CMK (cell line): ENCODE measurements at regions not wholly inside any gene's neighbourhood (a gene's known extent, or its start where the extent isn't known, plus 50 kb on each side); places are given as distances from the start of the nearest gene placed in this dataset.
"Not testable (repeated sequence)": the region's sequence is repeated elsewhere in the genome, so short reads cannot be mapped to it uniquely, and the experiment has no call there.

Experiments used
- DNase-seq: peaks from one replicate; pipeline ENCODE4 v3.0.0-alpha.2; 2010; ENCODE audit warnings: low read depth

DNA sequence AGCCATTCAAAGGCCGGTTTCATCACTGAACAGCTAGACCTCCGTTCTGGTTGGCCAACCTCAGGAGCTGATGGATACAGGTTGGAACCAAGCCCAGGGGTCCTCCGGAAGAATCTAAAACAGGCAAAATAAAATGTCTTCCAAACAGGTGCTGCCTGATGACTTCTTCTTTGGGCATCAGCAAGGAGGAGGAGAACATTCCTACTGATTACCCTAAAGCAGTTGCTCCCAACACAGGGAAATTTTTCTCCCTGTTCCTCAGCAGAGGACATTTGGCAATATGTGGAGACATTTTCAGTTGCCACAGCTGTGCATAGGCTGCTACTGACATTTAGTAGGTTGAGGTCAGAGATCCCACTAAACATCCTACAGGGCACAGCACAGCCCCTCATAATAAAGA is 319.3 kb upstream of the PPARGC1A start:
- DNase-seq, result no peak

DNA sequence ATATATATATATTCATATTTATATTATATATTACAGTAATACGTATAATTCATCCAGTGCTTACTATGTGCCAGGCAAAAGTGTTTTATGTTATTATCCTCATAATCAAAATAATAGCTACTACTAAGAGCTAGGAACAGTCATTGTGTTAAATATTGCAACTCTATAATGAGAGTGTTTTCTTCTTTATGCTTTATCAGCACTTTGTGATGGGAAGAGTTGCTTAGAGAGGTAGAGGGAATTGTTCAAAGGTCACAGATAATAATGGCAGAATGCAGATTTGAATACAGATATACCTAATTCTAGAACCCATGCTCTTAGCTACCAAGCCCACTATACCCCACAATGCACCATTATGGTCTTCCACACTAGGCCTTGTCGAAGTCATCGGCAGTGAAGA is 318.8 kb upstream of the PPARGC1A start:
- no peak for DNase-seq

DNA sequence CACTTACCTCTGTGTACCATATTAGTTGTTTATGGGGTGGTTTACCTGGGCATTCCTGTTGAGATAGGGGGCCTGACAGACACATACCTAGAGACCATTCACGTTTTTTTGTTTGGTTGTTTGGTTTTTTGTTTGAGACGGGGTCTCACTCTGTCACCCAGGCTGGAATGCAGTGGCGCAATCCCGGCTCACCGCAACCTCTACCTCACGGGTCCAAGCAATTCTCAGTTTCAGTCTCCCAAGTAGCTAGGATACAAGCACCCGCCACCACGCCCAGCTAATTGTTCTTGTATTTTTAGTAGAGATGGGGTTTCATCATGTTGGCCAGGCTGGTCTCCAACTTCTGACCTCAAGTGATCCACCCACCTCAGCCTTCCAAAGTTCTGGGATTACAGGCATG is 314.9 kb upstream of the PPARGC1A start:
- not testable (repeated sequence) for DNase-seq

GRCh38 chr4:24203926-24204325 is 314.1 kb upstream of the PPARGC1A start:
- no peak for DNase-seq

DNA sequence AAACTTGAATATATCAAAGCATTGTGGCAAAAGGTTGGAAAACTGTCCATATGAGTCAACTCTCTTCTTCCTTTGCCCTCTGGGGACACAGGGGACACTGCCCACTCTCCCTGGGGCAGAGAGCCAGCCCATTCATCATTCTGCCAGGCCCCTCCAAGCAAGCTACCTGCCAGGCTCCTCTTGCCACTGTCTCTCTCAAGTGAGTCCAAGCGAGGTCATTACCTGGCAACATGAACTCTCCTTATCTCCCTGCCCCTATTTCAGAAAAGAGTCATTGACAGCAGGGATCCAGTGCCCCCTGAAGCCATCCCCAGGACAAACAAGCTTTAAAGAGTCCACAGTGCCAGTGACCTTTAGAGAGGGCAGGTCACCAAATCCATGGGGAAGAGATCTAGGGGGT is 312.7 kb upstream of the PPARGC1A start:
- DNase-seq, result no peak

DNA sequence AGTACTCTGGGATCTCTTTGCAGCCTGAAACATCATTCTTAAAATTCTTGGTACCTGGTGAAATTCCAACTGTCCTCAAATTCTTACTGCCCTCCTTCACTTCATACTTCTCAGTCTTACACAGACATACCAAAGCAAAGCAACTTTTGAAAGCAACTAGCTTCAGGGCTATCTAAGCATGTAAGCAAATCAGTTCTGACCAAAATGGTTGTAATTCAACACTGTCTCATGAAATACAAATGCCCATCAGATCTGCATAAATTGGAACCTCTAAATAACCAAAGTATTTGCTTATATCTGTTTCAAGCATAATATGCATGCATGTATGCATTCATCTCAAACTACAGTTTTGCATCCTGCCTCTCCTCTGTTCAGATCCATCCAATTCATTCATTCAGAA is 308.1 kb upstream of the PPARGC1A start:
- DNase-seq, result no peak

DNA sequence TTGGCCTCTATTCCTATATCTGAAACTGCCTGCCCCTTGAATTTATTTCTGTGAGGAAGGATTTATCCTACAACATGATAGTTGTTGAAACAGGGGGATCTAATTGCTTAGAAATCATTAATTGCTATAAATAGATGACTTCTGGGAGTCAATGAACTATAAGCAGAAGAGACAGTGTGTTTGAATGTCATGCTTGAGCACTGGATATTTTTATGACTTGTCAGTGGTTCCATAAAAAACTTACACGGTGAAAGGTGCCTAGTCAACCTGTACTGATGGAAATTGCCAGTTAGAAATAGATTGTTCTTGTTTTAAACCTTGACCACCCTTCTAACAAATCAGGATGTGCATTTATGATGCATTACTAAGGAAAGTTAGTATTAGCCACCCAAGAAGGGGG is 306.9 kb upstream of the PPARGC1A start:
- no peak for DNase-seq

GRCh38 chr4:24195991-24196736 is 306.3 kb upstream of the PPARGC1A start:
- no peak for DNase-seq

DNA sequence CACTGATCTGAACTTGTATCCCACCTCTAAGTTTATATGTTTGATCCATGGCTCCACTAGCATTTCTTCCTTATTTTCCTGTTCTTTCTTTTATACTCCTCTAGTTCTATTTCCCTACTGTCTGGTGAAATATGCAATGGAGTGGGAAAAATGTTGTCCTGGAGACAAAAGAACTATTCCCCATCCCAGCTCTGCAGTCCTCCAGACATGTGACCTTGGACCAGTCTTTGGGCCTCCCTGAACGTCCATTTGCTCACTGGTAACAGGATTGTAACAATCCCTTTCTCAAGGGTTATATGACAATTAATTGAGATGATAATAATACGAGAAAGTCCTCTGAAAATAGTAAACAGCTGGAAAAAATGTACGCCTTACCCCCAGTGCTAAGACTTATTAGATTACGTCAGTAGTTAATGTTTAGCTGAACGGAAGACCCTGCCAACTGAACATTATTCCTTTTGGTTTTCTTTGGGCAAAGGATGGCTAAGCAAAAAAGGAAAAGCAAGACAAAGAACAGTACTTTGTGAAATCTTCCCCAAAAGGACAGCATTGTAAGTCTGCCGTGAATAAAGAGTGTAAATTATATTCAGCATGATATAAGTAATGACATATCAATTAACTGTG is 302.3 kb upstream of the PPARGC1A start:
- DNase-seq, result no peak

DNA sequence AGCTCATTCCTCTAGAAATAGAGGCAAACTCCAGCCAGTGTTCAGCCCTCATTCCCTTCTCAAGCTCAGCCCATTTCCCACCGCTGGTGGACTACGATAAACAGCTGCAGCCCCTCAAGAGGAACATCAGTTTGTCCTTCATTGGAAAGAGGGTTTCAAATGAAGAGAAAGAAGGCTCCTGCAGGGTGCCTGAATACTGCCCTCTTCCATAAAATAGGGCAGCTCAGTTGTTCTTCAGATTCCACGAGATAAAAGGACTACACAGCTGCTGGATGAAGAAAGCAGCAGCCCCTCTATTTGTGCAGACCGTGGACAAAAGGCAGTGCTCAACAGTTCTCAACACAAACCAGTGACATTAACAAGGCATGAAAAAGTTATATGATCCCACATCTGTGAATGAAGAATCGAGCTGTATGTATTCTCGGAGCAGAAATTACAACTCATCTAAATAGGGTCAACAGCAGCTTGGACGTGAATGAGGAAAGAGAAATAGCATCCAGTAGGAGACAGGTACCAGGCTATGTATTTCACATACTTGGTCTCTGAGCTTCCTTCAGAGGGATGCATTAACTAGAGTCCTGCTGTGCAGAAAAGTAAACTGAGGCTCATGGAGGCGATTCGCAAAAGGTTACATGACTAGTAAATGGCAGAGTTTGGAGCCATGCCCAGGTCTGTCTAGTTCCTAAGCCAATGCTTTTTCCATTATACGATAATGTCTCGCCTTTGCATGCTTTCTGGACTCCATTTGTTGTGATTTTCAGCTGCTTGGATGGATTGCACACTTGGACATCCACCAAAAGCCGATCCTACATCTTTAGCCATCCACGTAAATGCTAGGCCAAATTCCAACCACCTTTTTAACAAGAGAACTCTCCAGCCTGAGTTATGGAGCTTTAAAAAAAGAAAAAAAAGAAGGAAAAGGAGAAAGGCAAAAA is 301.2 kb upstream of the PPARGC1A start:
- DNase-seq, result no peak

GRCh38 chr4:24188459-24188858 is 298.6 kb upstream of the PPARGC1A start:
- no peak for DNase-seq

DNA sequence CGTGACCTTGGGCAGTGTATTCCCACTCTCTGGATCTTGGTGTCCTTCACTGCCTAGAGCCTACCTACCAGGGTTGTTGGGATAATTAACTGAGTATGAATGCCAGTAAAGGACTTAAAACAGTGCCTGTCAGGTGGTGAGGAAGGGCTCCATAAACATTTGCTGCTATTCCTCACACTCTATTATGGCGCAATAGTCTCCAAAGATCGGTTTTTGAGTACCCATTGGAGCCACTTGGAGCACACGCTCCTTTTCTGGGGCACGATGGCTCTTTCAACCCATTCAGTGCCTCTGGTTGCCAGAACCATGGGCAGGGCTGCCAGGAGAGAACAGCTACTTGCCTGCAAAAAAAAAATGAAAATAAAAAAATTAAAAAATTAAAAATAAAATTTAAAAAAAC is 296.6 kb upstream of the PPARGC1A start:
- DNase-seq, result no peak

GRCh38 chr4:24181005-24181404 is 291.2 kb upstream of the PPARGC1A start:
- no peak for DNase-seq

GRCh38 chr4:24180586-24180985 is 290.7 kb upstream of the PPARGC1A start:
- no peak for DNase-seq

DNA sequence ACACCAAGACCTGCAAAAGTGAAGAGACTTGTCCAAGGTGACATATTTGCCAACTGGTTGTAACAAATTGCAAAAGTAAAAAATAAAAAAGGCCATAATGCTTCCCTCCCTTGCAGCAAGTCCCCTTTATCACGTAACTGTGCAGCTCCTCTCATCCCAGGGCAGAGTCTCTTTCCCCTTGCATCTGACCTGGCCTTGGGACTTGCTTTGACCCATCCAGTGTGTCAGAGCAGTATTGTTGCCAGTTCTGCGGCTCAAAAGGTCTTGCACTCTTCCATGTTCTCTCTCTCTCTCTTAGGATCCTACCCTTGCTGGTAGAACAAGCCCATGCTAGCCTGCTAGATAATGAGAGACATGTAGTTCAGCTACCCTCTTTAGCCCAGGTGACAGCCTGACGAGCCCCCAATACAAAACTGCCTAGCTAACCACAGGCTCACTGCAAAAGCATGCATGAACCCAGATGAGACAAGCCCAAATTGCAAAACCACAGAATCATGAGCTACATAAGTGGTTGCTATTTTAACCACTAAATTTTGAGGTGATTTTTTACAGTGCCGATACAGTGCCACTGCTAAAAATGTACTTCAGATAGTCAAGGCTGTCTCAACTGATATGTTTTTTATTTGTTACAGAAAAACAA is 289.5 kb upstream of the PPARGC1A start:
- no peak for DNase-seq

DNA sequence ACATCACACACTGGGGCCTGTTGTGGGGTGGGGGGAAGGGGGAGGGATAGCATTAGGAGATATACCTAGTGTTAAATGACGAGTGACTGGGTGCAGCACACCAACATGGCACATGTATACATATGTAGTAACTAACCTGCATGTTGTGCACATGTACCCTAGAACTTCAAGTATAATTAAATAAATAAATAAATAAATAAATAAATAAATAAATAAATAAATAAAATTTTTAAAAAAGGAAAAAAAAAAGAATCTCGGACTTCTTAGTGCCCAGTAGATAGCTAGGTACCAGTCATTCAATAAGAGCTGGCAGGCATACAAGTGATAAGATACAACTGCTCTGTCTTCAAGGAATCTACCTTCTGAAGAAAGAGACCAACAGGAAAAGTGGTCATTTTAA is 287.6 kb upstream of the PPARGC1A start:
- not testable (repeated sequence) for DNase-seq

DNA sequence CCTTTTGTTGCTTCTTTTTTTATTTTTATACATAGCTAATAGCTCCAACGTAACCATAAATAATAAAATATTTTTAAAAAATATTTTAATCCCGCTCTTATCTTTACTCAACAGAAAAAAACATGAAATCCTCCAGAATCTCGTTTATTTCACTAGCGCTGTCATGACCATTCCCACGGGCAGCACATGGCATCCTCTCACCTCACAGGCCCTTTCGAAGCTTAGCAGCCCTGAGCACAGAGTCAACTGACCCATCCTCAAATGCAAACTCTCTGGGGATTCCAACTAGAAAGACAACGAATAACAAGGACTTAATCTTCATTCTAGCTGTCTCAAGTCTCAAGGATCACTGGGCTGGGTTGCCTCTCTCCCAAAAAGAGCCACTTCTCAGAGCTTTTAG is 285.9 kb upstream of the PPARGC1A start:
- DNase-seq, result no peak

GRCh38 chr4:24174602-24175001 is 284.8 kb upstream of the PPARGC1A start:
- DNase-seq, result no peak

GRCh38 chr4:24172406-24172805 is 282.6 kb upstream of the PPARGC1A start:
- no peak for DNase-seq

DNA sequence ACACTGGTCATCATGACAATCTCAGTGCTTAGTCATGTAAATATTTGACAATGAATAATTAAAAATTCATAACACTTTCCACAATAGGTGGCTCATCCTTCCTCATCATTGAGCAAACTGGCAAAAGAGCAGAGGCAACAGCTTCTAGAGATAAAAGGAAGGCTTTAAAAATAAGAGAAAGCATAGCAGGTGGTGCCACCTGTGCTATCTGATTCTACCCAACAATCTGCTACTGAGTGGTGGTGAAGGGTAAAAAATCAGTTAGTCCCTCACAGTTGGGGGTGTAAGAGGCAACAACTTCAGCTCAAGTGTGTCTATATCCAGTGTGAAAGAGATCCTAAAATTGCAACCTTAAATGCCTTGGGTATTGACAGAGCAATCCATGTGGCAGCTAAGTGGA is 280.1 kb upstream of the PPARGC1A start:
- no peak for DNase-seq

- no peak for DNase-seq
Observed at GRCh38 chr4:24168658-24169057, 278.8 kb upstream of the PPARGC1A start.

DNA sequence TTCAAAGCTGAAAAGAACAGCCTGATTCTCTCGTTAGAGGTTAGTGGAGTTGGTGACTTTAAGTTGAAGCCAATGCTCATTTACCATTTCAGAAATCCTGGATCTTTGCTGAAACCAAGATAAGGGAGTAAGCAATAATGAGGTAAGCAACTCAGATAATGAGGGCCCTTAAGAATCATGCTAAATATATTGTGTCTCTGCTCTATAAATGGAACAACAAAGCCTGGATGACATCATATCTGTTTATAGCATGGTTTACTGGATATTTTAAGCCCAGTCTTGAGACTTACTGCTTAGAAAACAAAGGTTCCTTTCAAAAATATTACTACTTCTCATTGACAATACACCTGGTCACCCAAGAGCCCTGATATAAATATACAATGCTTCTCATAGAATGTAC is 276.7 kb upstream of the PPARGC1A start:
- no peak for DNase-seq
